H1 (cell line): ENCODE measurements at regions not wholly inside any gene's neighbourhood (a gene's known extent, or its start where the extent isn't known, plus 50 kb on each side); places are given as distances from the start of the nearest gene placed in this dataset.

Experiments
- CTCF ChIA-PET: fragments of 300-600 bp; sonication (Branson Sonifier 250); formaldehyde crosslinking; loops from one replicate; lab custom pipeline; 2021; ENCODE audit not compliant: partially characterized antibody; lab: Charles Lee
- POLR2A ChIA-PET: fragments of 300-600 bp; sonication (Branson Sonifier 250); formaldehyde crosslinking; loops from one replicate; lab custom pipeline; 2021; ENCODE audit warnings: inconsistent platforms; ENCODE audit not compliant: partially characterized antibody; lab: Charles Lee
- DNase-seq, 2 experiments: peaks; one replicate each; pipeline versions ENCODE4 v3.0.0 to v3.0.0-alpha.2; 2010 to 2022; ENCODE audit warnings: low spot score in 2 of 2, low read depth in 1 of 2, mixed read lengths in 1 of 2
- FAIRE-seq: peaks from 2 replicates; lab custom pipeline; 2011; peaks lifted over from hg19 to GRCh38; lab: Jason Lieb, UNC
- H2AFZ ChIP-seq: 2 replicates; pipeline ENCODE4 v1.8.1; 2012; ENCODE audit warnings: low read length, inconsistent platforms
- H2AK5ac ChIP-seq: 2 replicates; pipeline ENCODE4 v1.6.1; 2013; ENCODE audit warnings: low read depth, low read length
- H2BK120ac ChIP-seq: replicated peaks from 2 replicates; pipeline ENCODE3; 2013; ENCODE audit warnings: low read depth, low read length, inconsistent platforms
- H2BK12ac ChIP-seq: 2 replicates; pipeline ENCODE4 v1.6.1; 2013; ENCODE audit warnings: low read depth, low read length
- H2BK15ac ChIP-seq: 2 replicates; pipeline ENCODE4 v1.6.1; 2013; ENCODE audit warnings: low read length
- H2BK20ac ChIP-seq: 2 replicates; pipeline ENCODE4 v1.6.1; 2013; ENCODE audit warnings: low read length
- H2BK5ac ChIP-seq: 2 replicates; pipeline ENCODE4 v1.6.1; 2013; ENCODE audit warnings: low read depth, low read length
- H3K14ac ChIP-seq: 2 replicates; pipeline ENCODE4 v1.6.1; 2013; ENCODE audit warnings: inconsistent platforms; ENCODE audit not compliant: insufficient read length
- H3K18ac ChIP-seq: 2 replicates; pipeline ENCODE4 v1.6.1; 2013; ENCODE audit warnings: low read length; ENCODE audit errors: extremely low read depth
- H3K23ac ChIP-seq: 2 replicates; pipeline ENCODE4 v1.6.1; 2013; ENCODE audit warnings: inconsistent platforms; ENCODE audit not compliant: insufficient read length
- H3K23me2 ChIP-seq: 2 replicates; pipeline ENCODE4 v1.6.1; 2013; ENCODE audit warnings: low read depth, low read length
- H3K27ac ChIP-seq: 2 replicates; pipeline ENCODE4 v1.6.1; 2011; ENCODE audit warnings: low read depth, low read length, inconsistent platforms
- H3K27me3 ChIP-seq, 4 experiments: replicated peaks in 1 of 4; 1 replicate in 1 of 4; 2 replicates in 3 of 4; pipeline versions ENCODE4 v1.6.1 to v1.8.1; 2011 to 2013; ENCODE audit warnings: low read length in 3 of 4, mild to moderate bottlenecking in 3 of 4, inconsistent platforms in 2 of 4, mixed read lengths in 2 of 4, moderate library complexity in 1 of 4; ENCODE audit not compliant: control insufficient read depth in 3 of 4, insufficient read depth in 3 of 4; ENCODE audit errors: extremely low read depth in 1 of 4
- H3K36me3 ChIP-seq, 4 experiments: 2 replicates each; pipeline versions ENCODE4 v1.6.1 to v1.8.1; 2011 to 2013; ENCODE audit warnings: mild to moderate bottlenecking in 4 of 4, low read length in 3 of 4, moderate library complexity in 2 of 4, control low read depth in 1 of 4, inconsistent platforms in 1 of 4; ENCODE audit not compliant: insufficient read depth in 4 of 4, control insufficient read depth in 2 of 4
- H3K4ac ChIP-seq: replicated peaks from 2 replicates; pipeline ENCODE3; 2013; ENCODE audit warnings: low read length, low read depth, mixed read lengths, inconsistent platforms; ENCODE audit not compliant: insufficient read length
- H3K4me1 ChIP-seq, 4 experiments: replicated peaks in 1 of 4; 1 replicate in 1 of 4; 2 replicates in 3 of 4; pipeline versions ENCODE4 v1.6.1 to v1.8.1; 2011 to 2013; ENCODE audit warnings: low read length in 3 of 4, inconsistent platforms in 2 of 4, mixed read lengths in 1 of 4; ENCODE audit not compliant: insufficient read depth in 4 of 4, control insufficient read depth in 3 of 4
- H3K4me2 ChIP-seq, 2 experiments: 2 replicates each; pipeline versions ENCODE4 v1.6.1 to v1.8.1; 2011 to 2013; ENCODE audit warnings: low read depth in 2 of 2, low read length in 2 of 2, control low read depth in 1 of 2, inconsistent platforms in 1 of 2, mild to moderate bottlenecking in 1 of 2; ENCODE audit not compliant: insufficient read depth in 1 of 2
- H3K4me3 ChIP-seq, 4 experiments: fragments of 200-600, 300-600 bp in 1 of 4; sonication (generic), shearing (Covaris generic), sonication (Bioruptor Twin) in 1 of 4; 2 replicates each; pipeline versions ENCODE4 v1.5.1 to v1.8.1; 2011 to 2016; ENCODE audit warnings: low read length in 4 of 4, low read depth in 3 of 4, control low read depth in 2 of 4, inconsistent platforms in 2 of 4, mild to moderate bottlenecking in 2 of 4, mixed read lengths in 1 of 4, moderate library complexity in 1 of 4; ENCODE audit not compliant: insufficient read depth in 2 of 4; ENCODE audit errors: extremely low read depth in 1 of 4
- H3K56ac ChIP-seq: replicated peaks from 2 replicates; pipeline ENCODE3; 2013; ENCODE audit warnings: low read depth, mild to moderate bottlenecking, mixed read lengths, low read length, inconsistent platforms; ENCODE audit not compliant: insufficient read length
- H3K79me1 ChIP-seq: 2 replicates; pipeline ENCODE4 v1.6.1; 2013; ENCODE audit warnings: low read depth, low read length, control low read depth
- H3K79me2 ChIP-seq, 2 experiments: 2 replicates each; pipeline versions ENCODE4 v1.6.1 to v1.8.1; 2012 to 2013; ENCODE audit warnings: low read length in 2 of 2, mild to moderate bottlenecking in 2 of 2, inconsistent platforms in 1 of 2; ENCODE audit not compliant: insufficient read depth in 2 of 2, control insufficient read depth in 1 of 2
- H3K9ac ChIP-seq, 4 experiments: replicated peaks in 1 of 4; 1 replicate in 1 of 4; 2 replicates in 3 of 4; pipeline versions ENCODE4 v1.6.1 to v1.8.1; 2011 to 2013; ENCODE audit warnings: low read depth in 3 of 4, low read length in 3 of 4, control low read depth in 2 of 4, mild to moderate bottlenecking in 2 of 4, moderate library complexity in 2 of 4, inconsistent platforms in 1 of 4; ENCODE audit errors: extremely low read depth in 1 of 4
- H3K9me3 ChIP-seq, 2 experiments: 2 replicates each; pipeline versions ENCODE4 v1.6.1 to v1.8.1; 2012 to 2013; ENCODE audit warnings: mild to moderate bottlenecking in 2 of 2, moderate library complexity in 2 of 2, control low read depth in 1 of 2, inconsistent platforms in 1 of 2, low read depth in 1 of 2, low read length in 1 of 2, mixed read lengths in 1 of 2; ENCODE audit not compliant: insufficient read depth in 2 of 2
- H4K20me1 ChIP-seq, 2 experiments: replicated peaks in 1 of 2; 2 replicates each; pipeline versions ENCODE3 to v1.8.1; 2011 to 2013; ENCODE audit warnings: inconsistent platforms in 2 of 2, low read length in 2 of 2, mild to moderate bottlenecking in 1 of 2; ENCODE audit not compliant: insufficient read depth in 2 of 2, control insufficient read depth in 1 of 2
- H4K5ac ChIP-seq: 2 replicates; pipeline ENCODE4 v1.6.1; 2013; ENCODE audit warnings: low read length, low read depth, mixed read lengths, inconsistent platforms; ENCODE audit not compliant: insufficient read length
- H4K8ac ChIP-seq: 2 replicates; pipeline ENCODE4 v1.8.0; 2013; ENCODE audit warnings: mild to moderate bottlenecking, moderate library complexity, low read length, inconsistent platforms; ENCODE audit not compliant: insufficient read depth; ENCODE audit errors: extremely low read depth
- H4K91ac ChIP-seq: replicated peaks from 2 replicates; pipeline ENCODE3; 2013; ENCODE audit warnings: low read length, mixed read lengths, inconsistent platforms; ENCODE audit not compliant: insufficient read length
- CHD2 ChIP-seq: IDR thresholded peaks from 2 replicates; pipeline ENCODE4 v1.6.1; 2012; ENCODE audit warnings: low read length, improper control_type of control experiment
- E2F6 ChIP-seq: IDR thresholded peaks from 2 replicates; pipeline ENCODE4 v1.6.1; 2012; ENCODE audit warnings: inconsistent platforms
- EZH2 ChIP-seq: fragments of 200-600 bp; sonication (generic); IDR thresholded peaks from 2 replicates; pipeline ENCODE4 v1.7.1; 2012; ENCODE audit warnings: low read depth, mild to moderate bottlenecking, moderate library complexity, low read length, inconsistent platforms; ENCODE audit not compliant: severe bottlenecking
- HDAC6 ChIP-seq: IDR thresholded peaks from one replicate; pipeline ENCODE4 v1.7.1; 2012; ENCODE audit warnings: low read depth, mild to moderate bottlenecking, inconsistent platforms, low read length, moderate library complexity
- NRF1 ChIP-seq: IDR thresholded peaks from 2 replicates; pipeline ENCODE4 v1.6.1; 2011; ENCODE audit warnings: mild to moderate bottlenecking, low read depth, low read length, improper control_type of control experiment
- POU5F1 ChIP-seq: IDR thresholded peaks from 2 replicates; pipeline ENCODE4 v1.6.1; 2011; ENCODE audit warnings: low read depth, mild to moderate bottlenecking, low read length, moderate library complexity
- RAD21 ChIP-seq, 2 experiments: IDR thresholded peaks in 1 of 2; conservative IDR thresholded peaks in 1 of 2; 2 replicates each; pipeline ENCODE4 v1.6.1; 2011; ENCODE audit warnings: low read depth in 2 of 2, low read length in 2 of 2, improper control_type of control experiment in 1 of 2, inconsistent platforms in 1 of 2, mild to moderate bottlenecking in 1 of 2, moderate library complexity in 1 of 2
- RFX5 ChIP-seq: IDR thresholded peaks from 2 replicates; pipeline ENCODE4 v1.6.1; 2011; ENCODE audit warnings: low read depth, low read length, improper control_type of control experiment, borderline replicate concordance
- RXRA ChIP-seq: IDR thresholded peaks from 2 replicates; pipeline ENCODE4 v1.6.1; 2011; ENCODE audit warnings: low read depth, mild to moderate bottlenecking, low read length, moderate library complexity; ENCODE audit not compliant: insufficient read depth
- SIX5 ChIP-seq: IDR thresholded peaks from 2 replicates; pipeline ENCODE4 v1.6.1; 2011; ENCODE audit warnings: mild to moderate bottlenecking, low read depth, low read length
- SUZ12 ChIP-seq: fragments of 200-600 bp; sonication (generic); IDR thresholded peaks from 2 replicates; pipeline ENCODE4 v1.6.1; 2012; ENCODE audit warnings: mild to moderate bottlenecking, inconsistent platforms, low read length, moderate library complexity, mixed read lengths
- TBP ChIP-seq: IDR thresholded peaks from 2 replicates; pipeline ENCODE4 v1.6.1; 2011; ENCODE audit warnings: low read depth, low read length, improper control_type of control experiment
- TEAD4 ChIP-seq: IDR thresholded peaks from 2 replicates; pipeline ENCODE4 v1.6.1; 2012; ENCODE audit warnings: low read depth, low read length, inconsistent platforms, mixed read lengths
- WGBS, 2 experiments: shearing (Covaris generic) in 1 of 2; methylation state at CpG; one replicate each; pipeline versions ENCODE4 v1.1.6 to v1.1.7; 2013 to 2015; ENCODE audit warnings: low lambda C conversion rate in 2 of 2, mixed read lengths in 2 of 2, inconsistent platforms in 1 of 2, low coverage in 1 of 2, missing lambda C conversion rate in 1 of 2; ENCODE audit not compliant: insufficient replicate concordance in 2 of 2, insufficient coverage in 1 of 2, insufficient read length in 1 of 2; ENCODE audit errors: extremely low coverage in 1 of 2, missing lambda C conversion rate in 1 of 2; 5-methylcytosine and 5-hydroxymethylcytosine counted together

GRCh38 chr12:105834496-105834895 is 304.3 kb downstream of the NUAK1 start:
- Histone ChIP-seq H3K4me3 (no peak overlapping the region), H2AK5ac (no peak overlapping the region), H3K23me2 (no peaks in the 10 kb centered on the region), H3K23ac (no peak overlapping the region), H4K91ac (no peak overlapping the region), H3K27ac (no peak overlapping the region), H2BK20ac (no peak overlapping the region), H2AFZ (no peak overlapping the region), H3K79me1 (no peaks in the 10 kb centered on the region), H3K14ac (no peak overlapping the region), H3K4me1 (no peaks in the 10 kb centered on the region), H3K79me2 (no peaks in the 10 kb centered on the region), H2BK120ac (no peak overlapping the region), H2BK5ac (no peak overlapping the region), H3K27me3 (no peaks in the 10 kb centered on the region), H3K4me2 (no peak overlapping the region), H3K18ac (no peak overlapping the region), H3K9me3 (no peaks in the 10 kb centered on the region), H2BK15ac (no peak overlapping the region), H3K36me3 (no peaks in the 10 kb centered on the region), H3K4ac (no peak overlapping the region), H4K5ac (no peak overlapping the region), H4K8ac (no peak overlapping the region), H4K20me1 (no peaks in the 10 kb centered on the region), H2BK12ac (no peak overlapping the region), H3K9ac (no peak overlapping the region), H3K56ac (no peak overlapping the region)
- POLR2A ChIA-PET = no interaction called here
- TF ChIP-seq RAD21 (IDR thresholded peaks at IDR 0.05 in 1 of 2, conservative IDR thresholded peaks at IDR 0.05 in 1 of 2; ENCODE audit: low read depth in 2 of 2, low read length in 2 of 2) = no peak
- no peak for TF ChIP-seq CHD2
- no peak for TF ChIP-seq HDAC6
- no peak for TF ChIP-seq POU5F1
- TF ChIP-seq RXRA = no peak
- TF ChIP-seq E2F6 = no peak
- no peak for TF ChIP-seq SUZ12
- TF ChIP-seq EZH2 = no peak
- no peak for TF ChIP-seq TBP
- TF ChIP-seq SIX5 = no peak
- no peak for TF ChIP-seq TEAD4
- no peak for TF ChIP-seq NRF1
- TF ChIP-seq RFX5 = no peak
- CTCF ChIA-PET = interaction anchor here (0.9 kb wide), 1 partner anchor 288 kb away, joined by 3 read pairs; no protein-coding TSS in a partner anchor
- 100% methylated on average over 2 of the region's 2 CpGs; no CpG with 5 or more reads in 1 of the 2 experiments for WGBS, 2 experiments
- FAIRE-seq (no peak), DNase-seq (no peak)
